Stimulated activated CD4-positive, alpha-beta T cell treated with anti-CD3 and anti-CD28 coated beads, TNF-alpha, amount 100 ng/mL, for 4 hours (primary cell): ENCODE measurements at regions not wholly inside any gene's neighbourhood (a gene's known extent, or its start where the extent isn't known, plus 50 kb on each side); places are given as distances from the start of the nearest gene placed in this dataset.
"Not testable (repeated sequence)": the region's sequence is repeated elsewhere in the genome, so short reads cannot be mapped to it uniquely, and the experiment has no call there.

ENCODE experiments used
- DNase-seq, 3 experiments: peaks; one replicate each; pipeline ENCODE4 v3.0.0-alpha.2; 2020; ENCODE audit warnings: low read depth in 3 of 3

DNA sequence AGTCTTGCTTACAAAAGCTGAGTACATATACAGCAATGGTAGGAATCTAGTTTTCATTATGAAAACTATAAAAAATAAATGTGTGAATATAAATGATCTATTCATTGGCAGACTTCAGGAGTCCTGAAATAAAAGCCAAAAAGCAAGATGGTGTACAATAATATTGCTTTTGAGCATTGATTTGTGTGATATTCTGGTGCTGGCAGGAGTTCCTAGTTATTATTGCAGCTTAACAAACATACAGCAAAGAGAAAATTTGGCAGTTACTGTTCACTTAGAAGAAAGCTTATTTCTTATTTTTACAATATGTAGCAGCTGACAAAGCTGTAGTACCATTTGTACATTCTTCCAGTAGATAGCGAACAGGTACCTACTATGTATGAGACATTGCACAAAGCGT, 1518.9 kb upstream of the TENM4 start:
- DNase-seq = no peak

GRCh38 chr11:80958987-80959386, 1518.2 kb upstream of the TENM4 start:
- no peak for DNase-seq

GRCh38 chr11:80958361-80958760, 1517.5 kb upstream of the TENM4 start:
- DNase-seq = no peak

DNA sequence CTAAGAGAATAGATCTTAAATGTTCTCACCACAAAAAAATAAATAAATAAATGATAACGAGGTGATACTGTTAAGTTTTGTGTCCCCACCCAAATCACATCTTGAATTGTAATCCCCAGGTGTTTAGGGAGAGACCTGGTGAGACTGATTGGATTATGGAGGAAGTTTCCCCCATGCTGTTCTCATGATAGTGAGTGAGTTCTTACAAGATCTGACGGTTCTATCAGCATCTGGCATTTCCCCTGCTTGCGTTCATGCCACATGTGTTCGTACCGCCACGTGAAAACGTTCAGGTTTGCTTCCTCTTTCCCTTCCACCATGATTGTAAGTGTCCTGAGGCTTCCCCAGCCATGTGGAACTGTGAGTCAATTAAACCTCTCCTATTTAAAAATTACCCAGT, 1514.8 kb upstream of the TENM4 start:
- DNase-seq = no peak

GRCh38 chr11:80948781-80949180, 1508.0 kb upstream of the TENM4 start:
- DNase-seq = no peak

DNA sequence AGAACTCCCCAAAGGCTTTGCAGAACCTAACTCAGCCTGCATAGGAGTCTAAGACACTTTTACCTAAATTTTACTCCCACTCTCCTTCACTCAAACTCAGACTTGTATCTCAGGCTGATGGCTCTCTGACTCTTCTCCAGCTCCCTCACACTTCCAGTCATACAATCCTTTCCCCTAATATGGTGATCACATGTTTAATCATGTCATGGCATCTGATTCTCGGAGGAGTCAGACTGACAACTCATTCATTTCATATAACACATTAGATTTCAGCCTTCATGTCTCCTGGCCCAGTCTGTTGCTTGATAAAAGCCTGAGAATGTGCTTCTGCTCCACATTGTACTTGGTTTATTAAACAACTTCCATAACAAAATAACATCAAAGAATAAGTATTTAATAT, 1503.9 kb upstream of the TENM4 start:
- no peak for DNase-seq

- DNase-seq = no peak
Observed at GRCh38 chr11:80943226-80943625, 1502.4 kb upstream of the TENM4 start.

- DNase-seq = no peak
Observed at GRCh38 chr11:80937842-80938241, 1497.0 kb upstream of the TENM4 start.

DNA sequence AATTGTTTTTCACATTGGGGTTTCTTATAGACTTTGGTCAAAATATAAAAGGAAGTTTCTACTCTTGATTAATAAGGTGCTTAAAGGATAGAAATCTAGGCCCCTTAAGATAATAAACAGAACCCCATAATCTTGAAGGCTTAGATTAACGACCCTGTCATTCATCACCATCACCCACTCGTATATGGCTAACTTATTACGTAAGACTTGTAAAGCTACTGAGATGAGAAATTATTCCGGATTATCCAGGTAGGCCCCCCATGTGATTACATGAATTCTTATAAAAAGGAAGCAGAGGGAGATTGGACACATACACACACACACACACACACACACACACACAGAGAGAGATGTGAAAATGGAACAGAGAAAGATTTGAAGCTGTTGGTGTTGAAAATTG, 1489.2 kb upstream of the TENM4 start:
- DNase-seq = no peak

DNA sequence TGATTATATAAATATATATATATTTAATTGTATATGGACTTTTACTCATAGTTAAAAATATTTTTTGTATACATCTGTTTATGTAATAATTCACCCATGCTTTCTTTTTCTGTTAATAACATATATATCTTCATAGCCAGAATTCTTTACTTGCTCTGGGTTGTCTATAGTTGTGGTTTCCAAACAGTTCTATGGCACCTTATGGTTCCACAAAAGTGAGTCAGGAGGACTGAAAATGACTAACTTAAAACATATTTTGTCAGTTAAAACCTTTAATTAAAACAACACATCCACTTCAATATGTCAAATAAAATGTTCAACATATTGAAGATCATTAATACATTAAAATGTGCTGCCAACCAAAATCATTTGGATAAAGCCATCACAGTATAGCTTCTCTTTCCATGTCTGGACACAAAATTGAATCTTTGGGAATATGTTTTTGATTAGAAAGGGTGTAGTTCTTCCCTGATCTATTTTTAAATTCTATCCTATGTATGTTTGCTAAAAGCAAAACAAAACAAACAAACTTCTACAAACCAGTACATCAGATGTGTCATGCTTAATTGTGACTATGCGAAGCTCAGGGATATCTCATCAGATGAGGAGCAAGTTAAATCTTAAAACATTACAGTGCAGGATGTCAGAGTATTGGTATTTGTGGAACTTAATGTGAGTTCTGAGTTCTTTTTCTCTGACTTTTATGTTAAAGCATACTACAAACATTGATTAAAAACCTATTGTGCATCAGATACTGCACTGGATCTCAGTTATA, 1488.4 kb upstream of the TENM4 start:
- DNase-seq = no peak

GRCh38 chr11:80925321-80925720, 1484.5 kb upstream of the TENM4 start:
- DNase-seq = no peak

- not testable (repeated sequence) for DNase-seq
Observed at GRCh38 chr11:80921310-80921709, 1480.5 kb upstream of the TENM4 start.

- DNase-seq = no peak
Observed at GRCh38 chr11:80916173-80916798, 1475.5 kb upstream of the TENM4 start.

- DNase-seq = no peak
Observed at GRCh38 chr11:80914311-80914710, 1473.5 kb upstream of the TENM4 start.

DNA sequence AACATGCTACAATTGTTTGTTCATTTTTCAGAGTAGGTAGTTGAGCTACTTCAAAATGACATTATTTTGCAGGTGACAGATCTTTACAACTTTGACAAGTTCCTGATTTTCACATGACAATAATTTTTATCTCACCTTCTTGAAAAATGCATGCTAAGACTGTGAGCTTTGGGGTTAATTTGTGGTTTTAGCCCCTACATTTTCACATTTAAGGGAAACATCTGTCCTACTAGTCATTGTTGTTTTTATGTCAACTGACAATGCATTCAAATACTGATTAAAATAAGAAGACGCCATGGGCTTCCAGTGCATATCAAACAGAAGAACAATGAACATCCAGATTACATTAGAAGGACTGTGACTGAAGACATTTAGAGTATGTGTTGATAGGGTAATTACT, 1470.8 kb upstream of the TENM4 start:
- no peak for DNase-seq

GRCh38 chr11:80900265-80900664, 1459.4 kb upstream of the TENM4 start:
- no peak for DNase-seq

DNA sequence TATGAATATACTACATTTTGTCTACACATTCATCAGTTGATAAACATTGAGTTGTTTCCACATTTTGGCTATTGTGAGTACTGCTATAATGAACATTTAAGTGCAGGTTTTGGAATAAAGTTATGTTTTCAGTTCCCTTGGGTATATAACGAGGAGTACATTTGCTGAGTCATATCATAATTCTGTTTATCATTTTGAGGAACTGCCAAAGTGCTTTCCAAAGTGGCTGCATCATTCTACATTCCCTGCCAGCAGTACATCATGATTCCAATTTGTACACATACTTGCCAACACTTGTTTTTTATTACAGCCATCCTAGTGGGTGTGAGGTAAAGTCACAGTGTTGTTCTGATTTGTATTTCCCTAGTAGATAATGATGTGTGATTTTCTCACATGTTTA, 1458.6 kb upstream of the TENM4 start:
- DNase-seq = no peak

- no peak for DNase-seq
Observed at GRCh38 chr11:80898910-80899309, 1458.1 kb upstream of the TENM4 start.

DNA sequence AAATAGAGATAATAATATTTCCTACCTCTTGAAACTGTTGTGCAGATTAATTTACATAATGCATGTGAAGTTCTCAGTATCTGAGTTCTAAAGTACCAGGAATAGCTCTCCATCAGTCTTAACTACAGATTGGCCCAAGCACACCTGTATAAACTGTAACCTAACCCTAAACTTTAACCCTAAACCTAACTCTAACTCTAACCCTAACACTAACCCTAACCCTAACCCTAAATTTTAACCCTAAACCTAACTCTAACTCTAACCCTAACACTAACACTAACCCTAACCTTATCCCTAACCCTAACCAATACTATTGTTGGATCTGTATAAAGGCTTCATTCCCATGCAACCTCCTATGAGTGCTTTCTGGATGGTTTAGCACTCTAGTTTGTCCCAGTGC, 1445.9 kb upstream of the TENM4 start:
- no peak for DNase-seq

GRCh38 chr11:80873310-80873999, 1432.6 kb upstream of the TENM4 start:
- DNase-seq = no peak

DNA sequence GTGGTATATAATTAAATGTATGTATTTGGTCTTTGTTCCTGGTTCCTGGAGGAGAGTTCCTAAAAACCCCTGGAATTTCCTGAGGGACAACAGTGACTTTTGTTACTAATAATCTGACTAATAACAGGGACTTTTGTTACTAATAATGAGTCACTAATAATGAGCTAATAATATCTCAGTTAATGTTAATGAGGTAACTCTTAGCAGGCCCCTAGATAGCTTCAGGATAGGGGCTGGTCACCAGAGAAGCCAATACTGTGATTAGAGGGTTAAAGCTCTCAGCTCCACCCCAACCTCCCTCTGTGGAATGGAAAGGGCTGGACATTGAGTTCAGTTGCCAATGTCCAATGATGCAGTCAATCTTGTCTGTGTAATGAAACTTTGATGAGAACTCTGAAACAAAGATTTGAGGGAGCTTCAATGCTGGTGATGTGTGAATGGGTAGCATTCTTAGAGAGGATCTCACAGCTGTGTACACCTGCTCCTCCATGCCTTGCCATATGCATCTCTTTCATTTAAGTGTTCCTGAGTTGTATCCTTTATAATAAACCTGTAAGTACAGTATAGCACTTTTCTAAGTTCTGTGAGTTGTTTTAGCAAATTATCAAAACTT, 1431.4 kb upstream of the TENM4 start:
- DNase-seq = no peak

DNA sequence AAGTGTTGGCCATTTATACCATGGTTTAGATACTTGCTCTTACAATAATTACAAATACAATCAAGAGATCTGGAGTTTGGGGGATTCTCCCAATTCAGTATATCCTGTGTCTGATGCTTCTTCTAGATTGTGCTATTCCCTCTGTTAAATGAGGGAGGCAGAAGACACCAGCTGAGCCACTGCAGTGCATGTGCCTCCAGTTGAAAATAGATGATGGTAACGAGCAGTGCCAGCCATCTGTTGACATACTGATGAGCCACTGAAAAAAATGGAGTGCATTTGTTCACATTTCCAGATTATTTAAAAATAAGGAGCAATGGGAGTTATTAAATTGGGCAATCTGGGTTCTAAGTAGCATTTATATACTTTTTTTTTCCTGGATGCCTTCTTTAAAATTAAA, 1428.0 kb upstream of the TENM4 start:
- no peak for DNase-seq

DNA sequence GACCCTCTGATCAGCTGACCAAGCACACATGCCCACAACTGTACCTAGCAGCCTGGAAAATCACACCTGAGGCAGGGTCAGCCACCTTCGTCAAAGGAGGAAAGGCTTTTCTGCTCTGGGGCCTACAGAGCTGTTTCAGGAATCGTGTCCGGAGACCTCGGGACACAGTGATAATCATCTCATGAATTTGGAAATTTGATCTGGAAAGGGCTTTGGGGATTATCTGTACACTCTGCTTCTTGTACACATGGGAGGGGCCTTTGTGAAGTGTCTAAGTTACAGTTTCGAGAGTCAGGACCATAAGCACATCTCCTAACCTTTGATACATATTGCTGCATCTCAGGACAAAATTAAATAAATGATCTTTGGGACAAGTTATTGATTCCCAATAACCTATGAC, 1421.2 kb upstream of the TENM4 start:
- DNase-seq = no peak
